PFSK-1 (cell line): ENCODE measurements at regions not wholly inside any gene's neighbourhood (a gene's known extent, or its start where the extent isn't known, plus 50 kb on each side); places are given as distances from the start of the nearest gene placed in this dataset.

Source experiments
- POLR2AphosphoS5 ChIP-seq: IDR thresholded peaks from 2 replicates; pipeline ENCODE4 v1.6.1; 2012; ENCODE audit warnings: low read depth, mild to moderate bottlenecking, control low read depth, low read length, moderate library complexity
- TAF1 ChIP-seq: IDR thresholded peaks from 2 replicates; pipeline ENCODE4 v1.6.1; 2012; ENCODE audit warnings: low read length, control low read depth, borderline replicate concordance; ENCODE audit not compliant: insufficient read depth

GRCh38 chr2:58607448-58607847, 366.3 kb upstream of the FANCL start:
- no peak for TF ChIP-seq POLR2AphosphoS5
- TF ChIP-seq TAF1 = no peak
